ENCODE measurements at regions not wholly inside any gene's neighbourhood (a gene's known extent, or its start where the extent isn't known, plus 50 kb on each side); places are given as distances from the start of the nearest gene placed in this dataset.

GRCh38 chr12:94789510-94790225, 139.3 kb upstream of the TMCC3 start:
- no peak overlapping the region for H3K4me3 ChIP-seq (ENCODE audit: low read depth, low read length)

DNA sequence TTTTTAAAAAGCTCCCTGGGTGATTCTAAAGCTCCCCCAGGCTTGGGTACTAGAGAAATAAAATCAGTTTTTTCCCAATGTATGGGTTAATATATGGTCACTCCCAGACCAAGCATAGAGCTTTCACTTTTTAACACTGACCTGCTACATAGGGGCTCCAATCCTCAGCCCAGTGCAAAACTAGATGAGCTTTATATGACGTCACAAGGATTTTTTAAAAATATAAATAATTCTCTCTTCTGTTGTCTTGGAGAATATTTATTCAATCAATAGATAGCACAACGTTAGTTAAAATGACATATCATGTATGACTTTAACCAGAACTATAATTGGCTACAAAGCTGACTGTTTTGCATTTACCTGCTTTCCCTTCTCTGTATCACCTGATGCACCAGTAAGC, 137.9 kb upstream of the TMCC3 start:
- H3K4me3 ChIP-seq (ENCODE audit: low read depth, low read length), result no peak overlapping the region

GRCh38 chr12:94786906-94787305, 136.5 kb upstream of the TMCC3 start:
- H3K4me3 ChIP-seq (ENCODE audit: low read depth, low read length), result no peak overlapping the region

- H3K4me3 ChIP-seq (ENCODE audit: low read depth, low read length), result no peak overlapping the region
These were observed 133.5 kb upstream of the TMCC3 start for GRCh38 chr12:94783862-94784261.

DNA sequence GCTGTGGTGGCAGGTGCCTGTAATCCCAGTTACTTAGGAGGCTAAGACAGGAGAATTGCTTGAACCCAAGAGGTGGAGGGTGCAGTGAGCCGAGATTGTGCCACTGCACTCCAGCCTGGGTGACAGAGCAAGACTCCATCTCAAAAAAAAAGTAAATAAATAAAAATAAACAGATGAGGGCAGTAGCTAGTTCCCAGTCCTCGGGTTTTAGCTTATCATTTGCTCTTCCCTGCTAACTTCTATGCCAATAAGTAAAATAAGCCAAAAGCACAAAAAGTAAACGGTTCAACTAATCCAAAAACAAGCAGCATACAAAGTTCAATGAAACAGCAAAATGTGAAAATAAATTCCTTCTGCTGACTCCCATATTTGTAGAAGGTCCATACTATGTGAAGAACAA, 133.0 kb upstream of the TMCC3 start:
- no peak overlapping the region for H3K4me3 ChIP-seq (ENCODE audit: low read depth, low read length)

DNA sequence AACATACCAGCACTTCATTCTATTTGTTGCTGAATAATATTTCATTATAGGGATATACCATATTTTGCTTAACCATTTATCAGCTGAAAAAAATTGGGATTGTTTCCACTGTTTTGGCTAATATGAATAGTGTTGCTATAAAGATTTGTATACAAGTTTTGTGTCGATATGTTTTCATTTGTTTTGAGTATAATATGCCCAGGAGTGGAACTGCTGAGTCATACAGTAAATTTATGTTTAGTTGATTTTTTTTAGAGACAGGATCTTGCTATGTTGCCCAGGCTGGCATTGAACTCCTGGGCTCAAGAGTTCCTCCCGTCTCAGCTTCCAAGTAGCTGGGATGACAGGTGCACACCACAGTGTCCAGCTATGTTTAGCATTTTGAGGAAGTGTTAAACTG, 131.5 kb upstream of the TMCC3 start:
- no peak overlapping the region for H3K4me3 ChIP-seq (ENCODE audit: low read depth, low read length)

DNA sequence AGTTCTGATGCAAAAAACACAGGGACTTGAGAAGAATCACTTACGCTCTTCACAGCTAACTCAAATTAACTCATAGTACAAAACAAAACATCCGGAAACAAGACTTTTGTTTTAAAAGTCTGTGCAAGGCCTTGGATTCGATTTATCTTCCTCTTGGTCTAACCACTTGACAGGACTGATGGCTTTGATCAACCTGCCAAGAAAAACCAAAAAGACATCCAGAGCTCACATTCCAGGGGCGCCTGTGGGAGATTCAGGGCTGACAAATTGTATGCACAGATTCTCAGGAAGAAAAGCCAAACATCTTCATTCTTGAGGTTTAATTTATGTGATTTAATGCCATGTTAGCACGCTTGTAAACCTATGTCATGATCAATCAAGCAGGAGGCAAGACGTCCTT, 129.1 kb upstream of the TMCC3 start:
- no peak overlapping the region for H3K4me3 ChIP-seq (ENCODE audit: low read depth, low read length)

DNA sequence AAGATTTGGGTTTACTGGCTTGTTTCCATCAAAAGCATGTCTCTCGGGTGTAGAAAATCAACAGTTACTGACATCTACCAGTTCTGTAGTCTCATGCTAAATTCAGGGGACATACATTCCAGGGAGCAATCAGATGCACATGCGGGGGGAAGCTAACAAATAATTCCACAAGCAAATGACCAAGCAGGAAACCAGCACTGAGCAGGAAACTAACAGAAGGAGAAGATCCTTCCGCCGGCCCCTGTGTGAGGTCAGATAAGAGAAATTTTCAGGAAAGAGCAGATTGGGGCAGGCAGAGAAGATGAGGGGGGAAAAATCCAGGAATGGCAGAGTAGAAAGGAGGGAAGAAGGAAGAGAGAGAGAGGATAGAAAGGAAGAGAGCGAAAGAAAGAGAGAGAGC, 127.6 kb upstream of the TMCC3 start:
- H3K4me3 ChIP-seq (ENCODE audit: low read depth, low read length), result no peak overlapping the region

GRCh38 chr12:94775710-94776109, 125.4 kb upstream of the TMCC3 start:
- H3K4me3 ChIP-seq (ENCODE audit: low read depth, low read length), result no peak overlapping the region

- no peak overlapping the region for H3K4me3 ChIP-seq (ENCODE audit: low read depth, low read length)
These were observed 121.4 kb upstream of the TMCC3 start for GRCh38 chr12:94771741-94772140.

- no peak overlapping the region for H3K4me3 ChIP-seq (ENCODE audit: low read depth, low read length)
These were observed 120.8 kb upstream of the TMCC3 start for GRCh38 chr12:94771199-94771598.

GRCh38 chr12:94770791-94771190, 120.4 kb upstream of the TMCC3 start:
- no peak overlapping the region for H3K4me3 ChIP-seq (ENCODE audit: low read depth, low read length)

GRCh38 chr12:94769776-94770759, 119.7 kb upstream of the TMCC3 start:
- no peak overlapping the region for H3K4me3 ChIP-seq (ENCODE audit: low read depth, low read length)

GRCh38 chr12:94769047-94769420, 118.7 kb upstream of the TMCC3 start:
- H3K4me3 ChIP-seq (ENCODE audit: low read depth, low read length), result no peak overlapping the region

GRCh38 chr12:94768398-94769046, 118.2 kb upstream of the TMCC3 start:
- H3K4me3 ChIP-seq (ENCODE audit: low read depth, low read length), result no peak overlapping the region

- H3K4me3 ChIP-seq (ENCODE audit: low read depth, low read length), result no peak overlapping the region
These were observed 117.6 kb upstream of the TMCC3 start for GRCh38 chr12:94767956-94768355.

GRCh38 chr12:94766397-94766796, 116.0 kb upstream of the TMCC3 start:
- H3K4me3 ChIP-seq (ENCODE audit: low read depth, low read length), result no peak overlapping the region

- H3K4me3 ChIP-seq (ENCODE audit: low read depth, low read length), result no peak overlapping the region
These were observed 113.1 kb upstream of the TMCC3 start for GRCh38 chr12:94763462-94763861.

DNA sequence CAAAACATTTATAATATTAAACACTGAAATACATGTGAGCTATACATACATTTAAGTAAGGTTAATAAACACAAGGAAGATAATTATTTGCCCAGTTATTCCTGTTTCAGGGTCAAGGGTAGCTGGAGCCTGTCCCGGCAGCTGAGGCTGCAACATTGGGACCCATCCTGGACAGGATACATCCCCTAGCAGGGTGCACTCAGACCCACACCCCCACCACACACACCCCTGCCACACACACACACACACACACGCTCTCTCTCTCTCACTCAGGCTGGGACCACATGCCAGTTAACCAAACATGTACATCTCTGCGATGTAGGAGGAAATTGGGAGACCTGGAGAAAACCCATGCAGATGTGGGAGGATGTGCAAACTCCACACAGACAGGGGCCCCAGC, 112.6 kb upstream of the TMCC3 start:
- no peak overlapping the region for H3K4me3 ChIP-seq (ENCODE audit: low read depth, low read length)

DNA sequence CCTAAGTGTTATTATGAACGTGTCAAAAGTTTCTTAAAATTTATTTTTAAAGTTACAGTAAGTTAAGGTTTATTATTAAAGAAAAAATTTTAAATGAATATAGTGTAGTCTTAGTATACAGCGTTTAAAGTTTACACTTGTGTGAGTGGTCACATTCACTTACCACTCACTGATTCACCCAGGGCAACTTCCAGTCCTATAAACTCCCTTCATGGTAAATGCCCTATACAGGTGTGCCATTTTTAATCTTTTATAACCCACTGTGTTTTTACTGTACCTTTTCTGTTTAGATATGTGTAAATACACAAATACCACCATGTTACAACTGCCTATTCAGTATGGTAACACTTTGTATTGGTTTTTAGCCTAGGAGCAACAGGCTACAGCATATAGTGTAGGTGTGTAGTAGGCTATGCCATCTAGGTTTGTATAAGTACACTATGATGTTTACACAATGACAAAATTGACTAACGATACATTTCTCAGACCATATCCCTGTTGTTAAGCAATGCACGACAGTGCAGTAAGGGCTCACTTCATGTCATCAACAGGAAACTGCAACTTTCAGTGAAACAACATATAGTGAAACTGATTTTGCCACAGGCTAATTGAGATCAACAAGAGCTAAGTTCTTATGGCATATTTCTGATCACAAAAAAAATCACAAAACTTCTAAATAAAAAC, 112.0 kb upstream of the TMCC3 start:
- no peak overlapping the region for H3K4me3 ChIP-seq (ENCODE audit: low read depth, low read length)

- H3K4me3 ChIP-seq (ENCODE audit: low read depth, low read length), result no peak overlapping the region
These were observed 111.2 kb upstream of the TMCC3 start for GRCh38 chr12:94761559-94761958.
